GM10248 (cell line): ENCODE measurements at regions not wholly inside any gene's neighbourhood (a gene's known extent, or its start where the extent isn't known, plus 50 kb on each side); places are given as distances from the start of the nearest gene placed in this dataset.
"Not testable (repeated sequence)": the region's sequence is repeated elsewhere in the genome, so short reads cannot be mapped to it uniquely, and the experiment has no call there.

Experiments used
- CTCF ChIA-PET: fragments of 300-600 bp; sonication (Branson Sonifier 250); formaldehyde crosslinking; extraction: SDS; loops from one replicate; lab custom pipeline; 2021; ENCODE audit warnings: antibody characterized with exemption; lab: Yijun Ruan, JAX
- POLR2A ChIA-PET: fragments of 350-650 bp; sonication (Branson Sonifier 250); formaldehyde crosslinking; extraction: SDS; loops from one replicate; lab custom pipeline; 2020; ENCODE audit warnings: antibody characterized with exemption; lab: Yijun Ruan, JAX
- DNase-seq: peaks from one replicate; pipeline ENCODE4 v3.0.0; 2012; ENCODE audit errors: extremely low spot score
- CTCF ChIP-seq: IDR thresholded peaks from 2 replicates; pipeline ENCODE4 v1.5.1; 2012; ENCODE audit warnings: mild to moderate bottlenecking, low read depth; ENCODE audit errors: extremely low read depth, missing control alignments, control extremely low read depth

- ChIA-PET POLR2A (no interaction called here), CTCF (no interaction called here)
- DNase-seq: no peak
- no peak for TF ChIP-seq CTCF
Measured at GRCh38 chr3:21962456-21962855, 211.4 kb upstream of the ZNF385D start.

DNA sequence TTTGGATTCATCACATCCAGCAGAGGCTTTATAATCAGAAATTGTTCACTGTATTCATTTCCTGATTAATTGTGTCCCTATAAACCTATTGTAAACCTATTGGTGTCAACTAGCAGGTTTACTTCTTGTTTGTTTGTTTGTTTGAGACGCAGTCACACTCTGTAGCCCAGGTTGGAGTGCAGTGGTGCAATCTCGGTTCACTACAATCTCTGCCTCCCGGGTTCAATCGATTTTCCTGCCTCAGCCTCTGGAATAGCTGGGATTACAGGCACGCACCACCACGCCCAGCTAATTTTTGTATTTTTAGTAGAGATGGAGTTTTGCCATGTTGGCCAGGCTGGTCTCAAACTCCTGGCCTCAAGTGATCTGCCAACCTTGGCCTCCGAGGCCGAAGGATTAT is 215.4 kb upstream of the ZNF385D start:
- POLR2A ChIA-PET, DNase-seq: not testable (repeated sequence)
- CTCF ChIA-PET: interaction anchor here (1.4 kb wide), 1 partner anchor 8 kb away, joined by 3 read pairs; no protein-coding TSS in a partner anchor

DNA sequence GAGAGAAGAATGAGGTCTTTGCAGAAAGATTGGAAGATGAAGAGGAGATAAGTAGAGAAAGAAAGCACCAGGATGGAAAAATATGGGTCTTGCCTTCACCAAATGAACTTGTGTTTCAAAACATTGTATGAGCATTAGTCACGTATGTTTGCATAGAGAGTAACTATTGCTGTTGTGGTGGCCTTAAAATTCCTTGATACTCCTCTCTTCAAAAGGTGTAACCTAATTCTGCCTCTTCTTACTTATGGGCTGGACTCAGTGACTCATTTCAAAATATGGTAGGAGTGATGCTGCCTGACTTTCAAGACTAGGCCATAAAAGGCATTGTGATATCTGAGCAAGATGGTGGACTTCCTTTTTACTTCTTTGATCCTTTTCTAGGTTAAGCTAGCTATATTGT is 228.7 kb upstream of the ZNF385D start:
- TF ChIP-seq CTCF: no peak
- ChIA-PET POLR2A (no interaction called here), CTCF (no interaction called here)
- no peak for DNase-seq

GRCh38 chr3:21989341-21990042 is 238.5 kb upstream of the ZNF385D start:
- DNase-seq: no peak
- ChIA-PET POLR2A (no interaction called here), CTCF (no interaction called here)
- TF ChIP-seq CTCF: no peak

GRCh38 chr3:21991061-21991460 is 240.1 kb upstream of the ZNF385D start:
- no peak for TF ChIP-seq CTCF
- ChIA-PET CTCF (no interaction called here), POLR2A (no interaction called here)
- DNase-seq: no peak

GRCh38 chr3:21995079-21995607 is 244.1 kb upstream of the ZNF385D start:
- no peak for TF ChIP-seq CTCF
- no peak for DNase-seq
- CTCF ChIA-PET: interaction anchor here (1.5 kb wide), 1 partner anchor 8 kb away, joined by 4 read pairs; no protein-coding TSS in a partner anchor
- POLR2A ChIA-PET: no interaction called here

- no peak for TF ChIP-seq CTCF
- ChIA-PET POLR2A (no interaction called here), CTCF (no interaction called here)
- no peak for DNase-seq
Measured at GRCh38 chr3:22007368-22007767, 256.4 kb upstream of the ZNF385D start.
